Left lung (tissue), 4 donors: ENCODE measurements at regions not wholly inside any gene's neighbourhood (a gene's known extent, or its start where the extent isn't known, plus 50 kb on each side); places are given as distances from the start of the nearest gene placed in this dataset.

Experiments
- ATAC-seq: fragments of 200-7000 bp; cut with Tn5 transposase; one replicate; pipeline ENCODE4 v1.9.1; 2020; ENCODE audit warnings: moderate library complexity
- DNase-seq, 4 donors: peaks; one replicate each; pipeline ENCODE4 v3.0.0-alpha.2; 2013 to 2020
- H3K27ac ChIP-seq, 2 donors: fragments of 200-600 bp; sonication (generic) in 1 of 2; one replicate each; pipeline versions ENCODE4 v1.5.0 to v1.8.0; 2020 to 2021
- H3K27me3 ChIP-seq, 2 donors: fragments of 200-600 bp; sonication (generic) in 1 of 2; one replicate each; pipeline versions ENCODE4 v1.5.0 to v1.8.0; 2020 to 2021
- H3K36me3 ChIP-seq, 2 donors: fragments of 200-600 bp; sonication (generic) in 1 of 2; one replicate each; pipeline versions ENCODE4 v1.5.0 to v1.8.0; 2020 to 2021
- H3K4me1 ChIP-seq, 2 donors: fragments of 200-600 bp; one replicate each; pipeline ENCODE4 v1.8.0; 2021
- H3K4me3 ChIP-seq, 2 donors: fragments of 200-600 bp; sonication (generic) in 1 of 2; one replicate each; pipeline versions ENCODE4 v1.5.0 to v1.8.0; 2020 to 2021; ENCODE audit warnings: mild to moderate bottlenecking in 1 of 2
- H3K9me3 ChIP-seq, 2 donors: fragments of 200-600 bp; sonication (generic) in 1 of 2; one replicate each; pipeline versions ENCODE4 v1.5.0 to v1.8.0; 2020 to 2021
- intact Hi-C, 2 donors: fragments of 100-400 bp; cut with DNase I; formaldehyde crosslinking; loops; one replicate each; pipeline versions ENCODE4 v1.11.2 to v1.14.2; 2022
- TF ChIP-seq, protein P1 (sequence below), 2 donors: fragments of 200-600 bp; sonication (generic) in 1 of 2; IDR thresholded peaks; one replicate each; pipeline versions ENCODE4 v1.5.0 to v1.8.0; 2021; ENCODE audit warnings: antibody characterized with exemption in 2 of 2
- donor health status: DM: no; HTN: yes; CAD: no.
- donor health status: DM: no; HTN: no; CAD: no.

GRCh38 chr20:40578961-40579360 lies 110.1 kb downstream of the MAFB start:
- H3K36me3 ChIP-seq: no peaks in the 10 kb centered on the region
- peaks cover 0 to 14% of the 10 kb centered on the region in 2 donors for H3K4me1 ChIP-seq
- H3K4me3 ChIP-seq: no peak overlapping the region
- DNase-seq (no peak), ATAC-seq (no peak)
- intact Hi-C loops: no loop called here
- TF ChIP-seq, protein P1, sequence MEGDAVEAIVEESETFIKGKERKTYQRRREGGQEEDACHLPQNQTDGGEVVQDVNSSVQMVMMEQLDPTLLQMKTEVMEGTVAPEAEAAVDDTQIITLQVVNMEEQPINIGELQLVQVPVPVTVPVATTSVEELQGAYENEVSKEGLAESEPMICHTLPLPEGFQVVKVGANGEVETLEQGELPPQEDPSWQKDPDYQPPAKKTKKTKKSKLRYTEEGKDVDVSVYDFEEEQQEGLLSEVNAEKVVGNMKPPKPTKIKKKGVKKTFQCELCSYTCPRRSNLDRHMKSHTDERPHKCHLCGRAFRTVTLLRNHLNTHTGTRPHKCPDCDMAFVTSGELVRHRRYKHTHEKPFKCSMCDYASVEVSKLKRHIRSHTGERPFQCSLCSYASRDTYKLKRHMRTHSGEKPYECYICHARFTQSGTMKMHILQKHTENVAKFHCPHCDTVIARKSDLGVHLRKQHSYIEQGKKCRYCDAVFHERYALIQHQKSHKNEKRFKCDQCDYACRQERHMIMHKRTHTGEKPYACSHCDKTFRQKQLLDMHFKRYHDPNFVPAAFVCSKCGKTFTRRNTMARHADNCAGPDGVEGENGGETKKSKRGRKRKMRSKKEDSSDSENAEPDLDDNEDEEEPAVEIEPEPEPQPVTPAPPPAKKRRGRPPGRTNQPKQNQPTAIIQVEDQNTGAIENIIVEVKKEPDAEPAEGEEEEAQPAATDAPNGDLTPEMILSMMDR (IDR thresholded peaks at IDR 0.05): no peak
- H3K27ac ChIP-seq: no peak overlapping the region
- H3K27me3 ChIP-seq: no peaks in the 10 kb centered on the region
- H3K9me3 ChIP-seq: no peaks in the 10 kb centered on the region

DNA sequence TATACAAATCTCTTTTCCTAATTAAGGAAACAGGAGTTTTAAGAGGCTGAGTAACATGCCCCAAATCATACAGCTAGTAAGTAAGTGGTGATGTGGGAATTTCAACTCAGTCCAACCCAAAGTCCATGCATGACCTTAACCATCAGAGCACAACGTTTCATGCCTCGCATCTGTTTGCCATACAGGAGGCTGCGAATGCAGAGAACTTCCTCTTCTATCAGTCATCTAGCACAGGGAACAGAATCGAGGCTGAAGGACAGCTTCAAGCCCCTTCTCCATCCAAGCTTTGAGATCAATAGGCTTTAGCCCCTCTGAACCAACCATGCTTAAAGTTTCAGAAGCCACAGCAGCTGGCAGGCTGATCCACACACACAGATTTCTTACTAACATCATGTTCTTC lies 113.2 kb downstream of the MAFB start:
- TF ChIP-seq, protein P1 (IDR thresholded peaks at IDR 0.05): no peak
- DNase-seq (no peak), ATAC-seq (no peak)
- Histone ChIP-seq H3K9me3 (no peaks in the 10 kb centered on the region), H3K4me3 (no peak overlapping the region), H3K27ac (no peak overlapping the region), H3K4me1 (peaks cover 0 to 15% of the 10 kb centered on the region in 2 donors), H3K27me3 (no peaks in the 10 kb centered on the region), H3K36me3 (no peaks in the 10 kb centered on the region)
- intact Hi-C loops: no loop called here

GRCh38 chr20:40572251-40572650 lies 116.8 kb downstream of the MAFB start:
- Histone ChIP-seq H3K9me3 (no peaks in the 10 kb centered on the region), H3K36me3 (no peaks in the 10 kb centered on the region), H3K4me3 (no peak overlapping the region), H3K27ac (peak overlapping the region in 1 of 2 donors; percentile 87), H3K27me3 (no peaks in the 10 kb centered on the region), H3K4me1 (peaks cover 0 to 15% of the 10 kb centered on the region in 2 donors)
- DNase-seq: no peak
- intact Hi-C loops: no loop called here
- no peak for ATAC-seq
- TF ChIP-seq, protein P1 (IDR thresholded peaks at IDR 0.05): no peak

DNA sequence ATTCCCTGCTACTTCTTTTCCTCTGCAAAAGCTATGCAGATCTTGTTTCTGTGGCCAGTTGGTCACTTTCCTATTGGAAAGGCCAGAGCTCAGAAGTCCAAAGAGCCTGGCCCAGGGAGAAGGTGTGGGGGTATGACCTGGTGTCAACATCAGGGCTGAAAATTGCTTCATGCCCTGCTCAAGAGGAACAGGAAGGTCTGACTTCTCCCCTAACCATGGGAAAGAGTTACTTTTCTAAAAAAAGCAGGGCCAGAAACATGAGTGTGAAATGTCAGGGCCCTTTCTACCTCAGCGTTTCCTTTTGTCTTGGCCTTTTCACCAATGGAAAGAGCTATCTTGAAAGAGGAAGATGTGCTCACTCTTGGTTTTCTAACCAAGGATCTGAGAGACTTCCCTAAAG lies 117.4 kb downstream of the MAFB start:
- Histone ChIP-seq H3K27ac (peak overlapping the region in 1 of 2 donors; percentile 87), H3K27me3 (no peaks in the 10 kb centered on the region), H3K36me3 (no peaks in the 10 kb centered on the region), H3K9me3 (no peaks in the 10 kb centered on the region), H3K4me1 (peaks cover 0 to 15% of the 10 kb centered on the region in 2 donors), H3K4me3 (no peak overlapping the region)
- ATAC-seq: peak; percentile 58
- TF ChIP-seq, protein P1 (IDR thresholded peaks at IDR 0.05): no peak
- intact Hi-C loops: no loop called here
- DNase-seq: no peak

DNA sequence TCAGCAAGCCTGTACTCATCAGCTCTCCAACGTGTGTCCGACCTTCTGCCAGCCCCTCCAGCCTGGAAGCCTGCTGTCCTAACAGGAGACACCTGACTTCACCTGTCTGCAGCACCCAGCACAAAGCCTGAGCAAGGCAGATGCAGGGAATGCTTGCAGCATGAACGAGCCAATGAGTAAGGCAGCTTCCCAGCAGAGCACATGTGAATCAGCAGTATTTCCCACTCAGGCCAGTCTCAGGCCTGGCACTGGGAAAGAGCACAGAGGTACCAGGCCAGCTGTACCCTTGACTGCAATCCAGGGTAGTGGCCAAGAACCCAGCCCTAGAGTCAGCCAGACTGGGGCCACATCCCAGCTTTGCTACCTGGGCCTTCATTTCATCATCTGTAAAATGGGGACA lies 120.8 kb downstream of the MAFB start:
- TF ChIP-seq, protein P1 (IDR thresholded peaks at IDR 0.05): no peak
- H3K27me3 ChIP-seq: no peaks in the 10 kb centered on the region
- peaks cover 3 to 40% of the 10 kb centered on the region in 2 donors for H3K4me1 ChIP-seq
- no peak overlapping the region for H3K27ac ChIP-seq
- intact Hi-C loops: no loop called here
- no peaks in the 10 kb centered on the region for H3K9me3 ChIP-seq
- ATAC-seq (peak; percentile 33), DNase-seq (no peak)
- H3K4me3 ChIP-seq: no peak overlapping the region
- H3K36me3 ChIP-seq: no peaks in the 10 kb centered on the region
